Heart left ventricle (tissue), 16 donors: ENCODE measurements at regions not wholly inside any gene's neighbourhood (a gene's known extent, or its start where the extent isn't known, plus 50 kb on each side); places are given as distances from the start of the nearest gene placed in this dataset.
"Not testable (repeated sequence)": the region's sequence is repeated elsewhere in the genome, so short reads cannot be mapped to it uniquely, and the experiment has no call there.

Experiments used
- ATAC-seq, 4 donors: fragments of 200-7000 bp; cut with Tn5 transposase; one replicate each; pipeline ENCODE4 v1.9.1; 2020 to 2022; ENCODE audit warnings: moderate library complexity in 4 of 4, mild to moderate bottlenecking in 3 of 4, moderate number of reproducible peaks in 1 of 4
- DNase-seq, 5 donors: peaks; one replicate each; pipeline ENCODE4 v3.0.0-alpha.2; 2020
- H3K27ac ChIP-seq, 12 donors: fragments of 200-600 bp; sonication (generic) in 4 of 12; one replicate each; pipeline versions ENCODE4 v1.5.0 to v1.8.0; 2016 to 2022; ENCODE audit warnings: mild to moderate bottlenecking in 2 of 12
- H3K27me3 ChIP-seq, 9 donors: fragments of 200-600 bp; sonication (generic) in 2 of 9; one replicate each; pipeline versions ENCODE4 v1.5.1 to v1.8.0; 2016 to 2022; ENCODE audit warnings: mild to moderate bottlenecking in 3 of 9
- H3K36me3 ChIP-seq, 9 donors: fragments of 200-600 bp; sonication (generic) in 2 of 9; one replicate each; pipeline versions ENCODE4 v1.5.0 to v1.8.0; 2018 to 2022; ENCODE audit warnings: mild to moderate bottlenecking in 2 of 9
- H3K4me1 ChIP-seq, 12 donors: fragments of 200-600 bp; sonication (generic) in 4 of 12; one replicate each; pipeline versions ENCODE4 v1.5.0 to v1.8.0; 2016 to 2022; ENCODE audit warnings: mild to moderate bottlenecking in 3 of 12
- H3K4me3 ChIP-seq, 12 donors: fragments of 200-600 bp; sonication (generic) in 4 of 12; one replicate each; pipeline versions ENCODE4 v1.5.0 to v1.8.0; 2017 to 2022; ENCODE audit warnings: mild to moderate bottlenecking in 9 of 12, moderate library complexity in 4 of 12
- H3K9me3 ChIP-seq, 12 donors: fragments of 200-600 bp; sonication (generic) in 4 of 12; one replicate each; pipeline versions ENCODE4 v1.5.0 to v1.8.0; 2016 to 2022; ENCODE audit warnings: mild to moderate bottlenecking in 1 of 12
- POLR2A ChIP-seq, 2 donors: fragments of 450-650 bp; IDR thresholded peaks; one replicate each; pipeline ENCODE4 v1.6.1; 2017; ENCODE audit warnings: antibody characterized with exemption in 2 of 2, mild to moderate bottlenecking in 2 of 2, moderate library complexity in 2 of 2
- WGBS, 4 donors: extraction: QIAGEN DNeasy Blood & Tissue Kit in 2 of 4; methylation state at CpG; one replicate each; pipeline versions ENCODE4 v1.1.5 to v1.1.7; 2013 to 2018; 5-methylcytosine and 5-hydroxymethylcytosine counted together
- intact Hi-C, 10 donors: fragments of 100-400 bp; cut with DNase I; formaldehyde crosslinking; loops; one replicate each; pipeline versions ENCODE4 v1.11.1 to v1.14.2; 2022
- TF ChIP-seq, protein P1 (sequence below), 12 donors: fragments of 200-600 bp; sonication (generic) in 4 of 12; IDR thresholded peaks; one replicate each; pipeline versions ENCODE4 v1.5.0 to v1.8.0; 2018 to 2022; ENCODE audit warnings: antibody characterized with exemption in 12 of 12, mild to moderate bottlenecking in 5 of 12
- donor health status: ischemic (EF 13 %, LVEDD 7.1; RV severe dilation, severe dysfunction).
- donor health status: healthy with polysubstance abuse.
- donor health status: DM: no; HTN: yes; CAD: no.
- donor health status: DM: no; HTN: no; CAD: no.
- donor health status: ischemic (EF 25% LVEDD 6.9; RV normal size, moderate dysfunction).
- donor health status: ischemic (EF 25% LVEDD 5.7; RV mildly dilated, moderate dysfunction).
- donor health status: healthy.
- donor health status: DM: yes; HTN: yes; CAD: no.
- donor health status: ischemic (EF 35%, LVEDD 5.7; RV mildly dilated, moderate dysfunction).
- donor health status: nonischemic (EF 11% LVEDD 7.7; RV severe dilation, severe dysfunction).
- donor health status: DM: yes; HTN: yes; CAD: no.
- donor health status: PGD.
- donor health status: ischemic (EF 29% LVEDD 5.4; RV normal size, mild dysfunction).
- donor health status: nonischemic (EF 23%, LVEDD 6.1; RV moderate dilation, normal function).

DNA sequence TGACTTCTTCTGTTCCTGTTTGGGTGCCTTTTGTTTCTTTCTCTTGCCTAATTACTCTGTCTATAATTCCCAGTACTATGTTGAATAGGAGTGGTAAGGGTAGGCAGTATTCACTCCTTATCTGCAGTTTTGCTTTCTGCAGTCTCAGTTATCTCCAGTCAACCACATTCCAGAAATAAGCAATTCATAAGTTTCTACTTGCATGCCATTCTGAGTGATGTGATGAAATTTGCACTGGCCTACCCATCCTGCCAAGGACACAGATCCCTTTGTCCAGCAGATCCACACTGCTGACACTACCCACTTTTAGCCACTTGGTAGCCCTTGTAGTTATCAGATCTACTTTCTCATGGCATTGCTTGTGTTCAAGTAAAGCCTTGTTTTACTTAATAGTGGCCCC lies 971.6 kb upstream of the INTU start:
- H3K27me3 ChIP-seq = no peaks in the 10 kb centered on the region
- H3K36me3 ChIP-seq = no peaks in the 10 kb centered on the region
- H3K27ac ChIP-seq = no peak overlapping the region
- TF ChIP-seq POLR2A (IDR thresholded peaks at IDR 0.05) = no peak
- TF ChIP-seq, protein P1, sequence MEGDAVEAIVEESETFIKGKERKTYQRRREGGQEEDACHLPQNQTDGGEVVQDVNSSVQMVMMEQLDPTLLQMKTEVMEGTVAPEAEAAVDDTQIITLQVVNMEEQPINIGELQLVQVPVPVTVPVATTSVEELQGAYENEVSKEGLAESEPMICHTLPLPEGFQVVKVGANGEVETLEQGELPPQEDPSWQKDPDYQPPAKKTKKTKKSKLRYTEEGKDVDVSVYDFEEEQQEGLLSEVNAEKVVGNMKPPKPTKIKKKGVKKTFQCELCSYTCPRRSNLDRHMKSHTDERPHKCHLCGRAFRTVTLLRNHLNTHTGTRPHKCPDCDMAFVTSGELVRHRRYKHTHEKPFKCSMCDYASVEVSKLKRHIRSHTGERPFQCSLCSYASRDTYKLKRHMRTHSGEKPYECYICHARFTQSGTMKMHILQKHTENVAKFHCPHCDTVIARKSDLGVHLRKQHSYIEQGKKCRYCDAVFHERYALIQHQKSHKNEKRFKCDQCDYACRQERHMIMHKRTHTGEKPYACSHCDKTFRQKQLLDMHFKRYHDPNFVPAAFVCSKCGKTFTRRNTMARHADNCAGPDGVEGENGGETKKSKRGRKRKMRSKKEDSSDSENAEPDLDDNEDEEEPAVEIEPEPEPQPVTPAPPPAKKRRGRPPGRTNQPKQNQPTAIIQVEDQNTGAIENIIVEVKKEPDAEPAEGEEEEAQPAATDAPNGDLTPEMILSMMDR (IDR thresholded peaks at IDR 0.05) = no peak
- intact Hi-C loops = no loop called here
- H3K4me1 ChIP-seq = peaks cover 0 to 2% (median 0%) of the 10 kb centered on the region in 12 donors
- DNase-seq (no peak), ATAC-seq (peak in 1 of 4 donors; percentile 66)
- no peak overlapping the region for H3K4me3 ChIP-seq
- peaks cover 0 to 12% (median 0%) of the 10 kb centered on the region in 12 donors for H3K9me3 ChIP-seq

DNA sequence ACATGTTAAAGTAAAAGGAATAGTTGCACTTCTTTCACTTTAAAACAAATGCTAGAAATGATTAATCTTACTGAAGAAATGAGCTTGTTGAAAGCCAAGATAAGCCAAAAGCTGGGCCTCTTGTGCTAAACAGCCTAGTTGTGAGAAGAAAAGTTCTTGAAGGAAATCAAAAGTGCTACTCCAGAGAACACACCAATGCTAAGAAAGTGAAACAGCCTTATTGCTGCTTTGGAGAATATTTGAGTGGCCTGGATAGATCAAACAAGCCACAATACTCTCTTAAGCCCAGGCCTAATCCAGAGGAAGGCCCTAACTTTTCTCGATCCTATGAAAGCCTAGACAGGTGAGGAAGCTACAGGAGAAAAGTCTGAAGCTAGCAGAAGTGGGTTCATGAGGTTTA lies 967.9 kb upstream of the INTU start:
- Histone ChIP-seq H3K36me3 (no peaks in the 10 kb centered on the region), H3K27ac (no peak overlapping the region), H3K4me3 (no peak overlapping the region), H3K27me3 (no peaks in the 10 kb centered on the region), H3K4me1 (peaks cover 0 to 2% (median 0%) of the 10 kb centered on the region in 12 donors), H3K9me3 (peaks cover 0 to 13% (median 0%) of the 10 kb centered on the region in 12 donors)
- intact Hi-C loops = no loop called here
- no peak for TF ChIP-seq POLR2A (IDR thresholded peaks at IDR 0.05)
- TF ChIP-seq, protein P1 (IDR thresholded peaks at IDR 0.05) = no peak
- WGBS, 4 donors = 83 to 94% (median 88%) methylated on average over 1 of the region's 1 CpG
- ATAC-seq (no peak), DNase-seq (no peak)

DNA sequence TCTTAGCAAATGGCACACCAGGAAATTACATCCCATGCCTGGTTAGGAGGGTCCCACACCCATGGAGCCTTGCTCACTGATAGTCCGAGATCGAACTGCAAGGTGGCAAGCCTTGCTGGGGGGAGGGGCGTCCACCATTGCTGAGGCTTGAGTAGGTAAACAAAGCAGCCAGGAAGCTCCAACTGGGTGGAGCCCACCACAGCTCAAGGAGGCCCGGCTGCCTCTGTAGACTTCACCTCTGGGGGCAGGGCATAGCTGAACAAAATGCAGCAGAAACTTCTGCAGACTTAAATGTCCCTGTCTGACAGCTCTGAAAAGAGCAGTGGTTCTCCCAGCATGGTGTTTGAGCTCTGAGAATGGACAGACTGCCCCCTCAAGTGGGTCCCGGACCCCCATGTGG lies 962.7 kb upstream of the INTU start:
- H3K4me3 ChIP-seq, ATAC-seq, H3K27me3 ChIP-seq, H3K4me1 ChIP-seq, intact Hi-C loops, DNase-seq, H3K36me3 ChIP-seq, H3K27ac ChIP-seq: not testable (repeated sequence)
- WGBS, 4 donors = 66 to 86% (median 85%) methylated on average over 5 of the region's 5 CpGs
- H3K9me3 ChIP-seq = peaks cover 0 to 13% (median 0%) of the 10 kb centered on the region in 12 donors

DNA sequence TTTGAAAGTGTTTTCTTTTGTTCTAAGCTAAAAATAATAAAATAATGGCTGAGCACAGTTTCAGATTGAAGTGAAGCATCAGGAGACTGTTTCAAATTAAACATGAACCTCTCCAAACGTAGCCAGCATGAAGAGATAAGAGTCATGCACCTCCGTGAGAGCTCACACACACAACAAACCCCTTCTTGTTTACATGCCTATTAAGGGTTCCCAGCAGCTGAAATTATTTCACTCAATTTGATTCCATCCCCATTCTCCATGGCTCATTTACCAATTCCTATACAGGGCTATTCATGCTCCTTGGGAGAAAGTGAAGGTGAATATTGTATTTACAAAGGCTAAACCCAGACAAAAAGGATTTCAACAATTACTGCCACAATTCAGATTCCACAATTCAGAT lies 954.1 kb upstream of the INTU start:
- Histone ChIP-seq H3K27ac (no peak overlapping the region), H3K4me1 (no peaks in the 10 kb centered on the region), H3K4me3 (no peak overlapping the region), H3K36me3 (no peaks in the 10 kb centered on the region), H3K9me3 (peaks cover 0 to 4% (median 0%) of the 10 kb centered on the region in 12 donors), H3K27me3 (no peaks in the 10 kb centered on the region)
- WGBS, 4 donors = 35 to 57% (median 43%) methylated on average over 2 of the region's 2 CpGs
- intact Hi-C loops = no loop called here
- DNase-seq (no peak), ATAC-seq (no peak)
- TF ChIP-seq POLR2A (IDR thresholded peaks at IDR 0.05) = no peak
- TF ChIP-seq, protein P1 (IDR thresholded peaks at IDR 0.05) = no peak

DNA sequence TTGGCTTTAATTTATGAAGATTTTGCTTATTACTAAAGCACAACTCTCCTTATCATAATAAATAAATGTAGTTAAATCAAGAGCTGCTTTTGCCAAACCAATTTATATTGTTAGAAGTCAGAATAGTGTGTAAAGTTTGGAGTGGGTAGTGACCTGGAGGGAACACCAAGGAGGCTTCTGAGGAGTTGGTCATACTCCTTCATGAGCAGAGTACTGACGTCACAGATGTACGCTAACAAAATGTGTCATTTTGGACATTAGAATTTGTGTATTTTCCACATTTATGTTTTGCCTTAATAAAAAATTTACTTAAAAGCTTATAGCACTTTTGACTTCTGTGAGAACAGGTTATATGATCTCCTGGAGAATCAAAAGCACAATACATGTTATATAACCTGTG lies 953.5 kb upstream of the INTU start:
- Histone ChIP-seq H3K27ac (no peak overlapping the region), H3K4me1 (no peaks in the 10 kb centered on the region), H3K4me3 (no peak overlapping the region), H3K36me3 (no peaks in the 10 kb centered on the region), H3K9me3 (peaks cover 0 to 4% (median 0%) of the 10 kb centered on the region in 12 donors), H3K27me3 (no peaks in the 10 kb centered on the region)
- TF ChIP-seq, protein P1 (IDR thresholded peaks at IDR 0.05) = no peak
- TF ChIP-seq POLR2A (IDR thresholded peaks at IDR 0.05) = no peak
- ATAC-seq (no peak), DNase-seq (no peak)
- WGBS, 4 donors = 45 to 81% (median 70%) methylated on average over 2 of the region's 2 CpGs
- intact Hi-C loops = no loop called here
